SK-MEL-5 (cell line): ENCODE measurements at regions not wholly inside any gene's neighbourhood (a gene's known extent, or its start where the extent isn't known, plus 50 kb on each side); places are given as distances from the start of the nearest gene placed in this dataset.
A peak's percentile ranks its signal among the peaks of the same experiment; 100 is the strongest.
"Not testable (repeated sequence)": the region's sequence is repeated elsewhere in the genome, so short reads cannot be mapped to it uniquely, and the experiment has no call there.

ENCODE experiments used
- DNase-seq: peaks from one replicate; pipeline ENCODE4 v3.0.0-alpha.2; 2016; ENCODE audit warnings: low read depth, low spot score
- in situ Hi-C: cut with HindIII; loops from 2 replicates; pipeline ENCODE4 v1.10.0; 2016; ENCODE audit warnings: low sequenced_read_pairs, high pct_unique_total_duplicates, low pct_unique_long_range_greater_than_20kb

GRCh38 chr7:57638666-57639065 is 188.7 kb downstream of the ZNF716 start:
- in situ Hi-C loops, result no loop called here
- DNase-seq, result no peak

GRCh38 chr7:57641521-57642067 is 191.6 kb downstream of the ZNF716 start:
- in situ Hi-C loops, result no loop called here

GRCh38 chr7:57642730-57643129 is 192.8 kb downstream of the ZNF716 start:
- DNase-seq, result no peak
- in situ Hi-C loops, result no loop called here

More at GRCh38 chr7:57641521-57642067, 191.6 kb downstream of the ZNF716 start:
- no peak for DNase-seq

DNA sequence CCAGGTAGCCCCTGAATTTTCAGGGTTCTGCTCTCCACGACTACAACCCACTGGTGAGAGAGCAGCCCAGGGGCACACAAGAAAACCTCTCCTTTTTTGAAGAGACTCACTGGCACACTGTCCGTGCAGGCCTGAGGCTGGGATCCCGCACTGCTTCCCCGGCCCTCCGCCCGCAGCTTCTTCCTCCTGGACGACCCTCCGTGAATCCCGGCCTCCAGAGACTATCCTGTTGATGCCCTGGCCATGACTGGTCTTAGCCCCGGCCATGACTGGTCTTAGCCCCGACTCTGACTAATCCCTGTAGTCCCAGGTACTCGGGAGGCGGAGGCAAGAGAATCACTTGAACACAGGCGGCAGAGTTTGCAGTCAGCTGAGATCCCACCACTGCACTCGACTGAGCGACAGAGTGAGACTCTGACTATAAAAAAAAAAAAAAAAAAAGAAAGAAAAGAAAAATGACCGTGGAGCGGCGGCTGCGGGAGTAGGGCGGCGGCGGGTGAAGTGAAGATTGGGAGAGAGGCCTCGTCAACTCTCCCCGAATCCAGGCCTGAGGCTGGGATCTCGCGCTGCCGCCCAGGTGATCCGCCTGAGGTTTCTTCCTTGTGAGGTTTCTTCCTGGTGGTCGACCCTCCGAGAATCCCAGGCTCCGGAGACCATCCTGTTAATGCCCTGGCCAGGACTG is 196.4 kb downstream of the ZNF716 start:
- no peak for DNase-seq
- in situ Hi-C loops, result no loop called here

- peak; percentile 7 for DNase-seq
- in situ Hi-C loops, result no loop called here
These were observed 196.9 kb downstream of the ZNF716 start for GRCh38 chr7:57646901-57647246.

DNA sequence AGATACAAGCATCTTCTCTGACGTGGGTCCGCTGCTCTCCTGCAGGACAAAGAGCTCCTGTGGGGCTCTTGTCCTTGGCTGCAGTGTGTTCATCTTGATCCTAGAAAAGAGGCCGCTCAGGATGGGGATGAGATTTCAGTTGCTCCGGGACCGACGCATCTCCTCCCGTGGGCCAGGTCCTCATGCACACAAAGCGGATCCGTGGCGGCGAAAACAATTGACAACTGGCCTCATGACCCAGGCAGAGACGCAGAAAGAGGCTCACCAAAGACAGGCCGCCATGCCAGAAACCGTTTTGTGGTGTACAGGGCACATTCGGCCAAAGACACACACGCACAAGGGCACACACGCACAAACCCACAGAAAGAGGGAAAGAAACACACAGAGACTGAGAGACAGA is 200.4 kb downstream of the ZNF716 start:
- DNase-seq, result not testable (repeated sequence)

GRCh38 chr7:57651006-57651405 is 201.0 kb downstream of the ZNF716 start:
- DNase-seq, result no peak
- in situ Hi-C loops, result no loop called here

More for the DNA sequence above, 200.4 kb downstream of the ZNF716 start:
- in situ Hi-C loops, result not testable (repeated sequence)

GRCh38 chr7:57651611-57652010 is 201.6 kb downstream of the ZNF716 start:
- in situ Hi-C loops, DNase-seq: not testable (repeated sequence)

DNA sequence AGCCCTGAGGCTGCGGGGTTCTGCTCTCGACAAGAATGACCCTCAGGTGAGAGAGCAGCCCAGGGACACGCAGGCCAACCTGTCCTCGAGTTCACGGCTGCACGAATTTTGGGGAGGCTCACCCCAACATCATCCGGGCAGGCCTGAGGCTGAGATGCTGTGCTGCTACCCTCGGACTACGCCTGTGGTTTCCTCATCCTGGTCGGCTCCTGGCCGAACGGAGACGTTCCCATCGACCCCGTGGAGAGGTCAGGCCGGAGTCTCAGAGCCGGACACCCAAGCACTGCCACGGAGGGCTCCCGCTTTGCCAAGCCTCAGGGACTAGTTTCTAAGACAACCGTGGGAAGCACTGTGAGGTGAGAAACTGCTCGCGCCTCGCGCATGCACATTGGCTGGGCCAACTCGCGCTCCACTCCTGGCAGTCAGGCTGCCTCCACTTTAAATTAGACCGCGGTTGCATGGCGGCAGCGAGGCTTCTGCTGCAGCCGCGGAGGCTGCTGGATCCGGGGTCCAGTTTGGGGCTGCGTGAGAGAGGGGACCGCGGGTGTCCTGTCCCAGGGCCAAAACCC is 203.4 kb downstream of the ZNF716 start:
- no peak for DNase-seq
- in situ Hi-C loops, result no loop called here

DNA sequence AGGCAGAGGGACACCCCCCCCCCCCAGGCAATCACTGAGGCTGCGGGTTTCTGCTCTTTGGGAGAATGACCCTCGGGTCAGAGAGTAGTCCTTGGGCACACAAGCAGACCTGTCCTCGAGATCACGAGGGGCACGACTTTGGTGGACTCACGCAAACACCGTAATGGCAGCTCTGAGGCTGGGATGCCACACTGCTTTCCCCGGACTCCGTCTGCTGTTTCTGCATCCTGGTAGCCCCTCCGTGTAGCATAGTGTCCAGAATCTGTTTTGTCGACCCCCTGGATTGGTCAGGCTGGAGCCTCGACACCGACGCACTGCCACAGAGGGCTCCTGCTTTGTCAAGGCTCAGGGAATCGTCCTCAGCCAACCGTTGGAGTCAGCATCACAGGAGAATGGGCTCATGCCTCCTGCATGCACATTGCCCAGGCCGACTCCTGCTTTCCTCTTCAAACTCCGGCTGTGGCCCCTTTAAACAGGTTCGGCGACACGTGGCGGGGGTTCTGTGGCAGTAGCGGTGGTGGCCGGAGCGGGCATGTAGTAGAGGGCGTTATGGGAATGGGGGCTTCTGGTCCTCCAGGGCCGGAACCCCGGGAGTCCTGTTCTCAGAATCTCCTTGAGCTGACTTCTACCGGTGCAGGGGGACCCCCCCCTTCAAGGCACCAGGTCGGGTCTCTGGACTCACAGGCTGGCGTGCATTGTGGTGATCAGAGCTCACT is 205.3 kb downstream of the ZNF716 start:
- DNase-seq, in situ Hi-C loops: not testable (repeated sequence)

DNA sequence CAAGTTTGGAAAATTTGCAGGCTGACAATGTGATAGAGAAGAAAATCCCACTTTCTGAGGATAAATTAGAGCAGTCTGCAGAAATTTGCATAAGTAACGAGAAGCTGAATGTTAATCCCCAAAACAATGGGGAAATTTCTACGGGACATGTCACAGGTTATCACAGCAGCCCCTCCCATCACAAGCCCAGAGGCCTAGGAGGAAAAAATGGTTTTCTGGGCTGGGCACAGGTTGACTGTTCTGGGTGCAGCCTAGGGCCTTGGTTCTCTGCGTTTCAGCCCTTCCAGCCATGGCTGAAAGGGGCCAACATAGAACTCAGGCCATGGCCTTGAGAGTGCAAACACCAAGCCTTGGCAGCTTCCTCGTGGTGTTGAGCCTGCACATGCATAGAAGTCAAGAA is 209.2 kb downstream of the ZNF716 start:
- DNase-seq, in situ Hi-C loops: not testable (repeated sequence)

DNA sequence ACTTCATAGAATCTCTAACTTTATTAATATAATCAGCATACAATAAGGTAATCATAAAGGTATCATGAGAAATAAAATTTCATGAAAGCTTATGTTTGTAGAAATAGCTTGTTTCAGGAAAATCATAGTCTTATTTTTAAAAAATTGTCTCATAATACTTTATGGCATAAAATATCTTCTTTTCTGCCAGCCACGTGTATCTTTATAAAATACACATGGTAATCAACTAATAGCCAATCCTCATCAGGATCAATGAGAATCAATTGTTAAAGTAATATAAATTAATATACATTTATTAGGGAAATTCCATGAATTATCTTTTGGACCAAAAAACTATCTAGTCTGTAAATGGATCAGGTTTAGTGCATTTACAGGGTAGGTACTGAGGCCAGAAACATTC is 227.0 kb downstream of the ZNF716 start:
- in situ Hi-C loops, DNase-seq: not testable (repeated sequence)

- in situ Hi-C loops, result no loop called here
- DNase-seq, result no peak
These were observed 235.4 kb downstream of the ZNF716 start for GRCh38 chr7:57685418-57685817.
